HFFc6 (cell line): ENCODE measurements at regions not wholly inside any gene's neighbourhood (a gene's known extent, or its start where the extent isn't known, plus 50 kb on each side); places are given as distances from the start of the nearest gene placed in this dataset.

Experiments used
- DNase-seq: peaks from one replicate; pipeline ENCODE4 v3.0.0-alpha.2; 2018
- H3K27ac Mint-ChIP-seq: 2 replicates; pipeline ENCODE4 v1.8.0; 2020; ENCODE audit warnings: mild to moderate bottlenecking, mixed read lengths
- H3K27me3 Mint-ChIP-seq: 2 replicates; pipeline ENCODE4 v1.8.0; 2021; ENCODE audit warnings: mild to moderate bottlenecking, moderate library complexity, mixed read lengths; ENCODE audit not compliant: insufficient read depth
- H3K36me3 Mint-ChIP-seq: 2 replicates; pipeline ENCODE4 v1.8.0; 2021; ENCODE audit warnings: low read depth, mixed read lengths
- H3K4me1 Mint-ChIP-seq: 2 replicates; pipeline ENCODE4 v1.8.0; 2020; ENCODE audit warnings: low read depth, mixed read lengths
- H3K4me3 Mint-ChIP-seq: 2 replicates; pipeline ENCODE4 v1.8.0; 2020; ENCODE audit warnings: mild to moderate bottlenecking, moderate library complexity, mixed read lengths
- H3K9me3 Mint-ChIP-seq: 2 replicates; pipeline ENCODE4 v1.8.0; 2020; ENCODE audit warnings: mild to moderate bottlenecking, mixed read lengths
- TF ChIP-seq, protein P1 (sequence below): fragments of 200-600 bp; sonication (generic); IDR thresholded peaks from 2 replicates; pipeline ENCODE4 v1.5.0; 2021; ENCODE audit warnings: antibody characterized with exemption, mild to moderate bottlenecking

DNA sequence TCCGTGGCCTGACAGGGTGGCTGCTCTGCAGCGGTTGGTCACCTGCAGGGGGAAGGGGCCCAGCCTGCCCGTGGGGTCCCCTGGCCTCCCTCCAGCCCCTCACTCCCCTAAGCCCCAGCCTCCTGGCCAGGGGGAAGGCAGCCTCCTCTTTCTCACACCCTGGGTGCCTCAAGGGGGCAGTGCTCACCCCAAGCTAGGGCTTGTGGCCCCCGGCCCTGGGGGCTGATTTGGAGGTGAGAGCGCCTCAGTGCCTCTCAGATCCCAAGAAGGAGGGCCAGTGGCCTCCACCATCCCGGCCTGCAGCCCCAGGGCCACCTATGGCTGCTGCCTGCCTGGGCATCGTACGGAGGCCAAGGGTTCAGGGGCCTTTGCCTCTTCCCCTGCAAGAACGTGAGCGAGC is 66.4 kb upstream of the TTC34 start:
- no peak for DNase-seq
- TF ChIP-seq, protein P1, sequence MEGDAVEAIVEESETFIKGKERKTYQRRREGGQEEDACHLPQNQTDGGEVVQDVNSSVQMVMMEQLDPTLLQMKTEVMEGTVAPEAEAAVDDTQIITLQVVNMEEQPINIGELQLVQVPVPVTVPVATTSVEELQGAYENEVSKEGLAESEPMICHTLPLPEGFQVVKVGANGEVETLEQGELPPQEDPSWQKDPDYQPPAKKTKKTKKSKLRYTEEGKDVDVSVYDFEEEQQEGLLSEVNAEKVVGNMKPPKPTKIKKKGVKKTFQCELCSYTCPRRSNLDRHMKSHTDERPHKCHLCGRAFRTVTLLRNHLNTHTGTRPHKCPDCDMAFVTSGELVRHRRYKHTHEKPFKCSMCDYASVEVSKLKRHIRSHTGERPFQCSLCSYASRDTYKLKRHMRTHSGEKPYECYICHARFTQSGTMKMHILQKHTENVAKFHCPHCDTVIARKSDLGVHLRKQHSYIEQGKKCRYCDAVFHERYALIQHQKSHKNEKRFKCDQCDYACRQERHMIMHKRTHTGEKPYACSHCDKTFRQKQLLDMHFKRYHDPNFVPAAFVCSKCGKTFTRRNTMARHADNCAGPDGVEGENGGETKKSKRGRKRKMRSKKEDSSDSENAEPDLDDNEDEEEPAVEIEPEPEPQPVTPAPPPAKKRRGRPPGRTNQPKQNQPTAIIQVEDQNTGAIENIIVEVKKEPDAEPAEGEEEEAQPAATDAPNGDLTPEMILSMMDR: no peak
- H3K27me3 Mint-ChIP-seq: peaks cover 6% of the 10 kb centered on the region
- H3K4me1 Mint-ChIP-seq: no peaks in the 10 kb centered on the region
- H3K36me3 Mint-ChIP-seq: peaks cover 5% of the 10 kb centered on the region
- no peak overlapping the region for H3K27ac Mint-ChIP-seq
- no peak overlapping the region for H3K4me3 Mint-ChIP-seq
- H3K9me3 Mint-ChIP-seq: peaks cover 35% of the 10 kb centered on the region

DNA sequence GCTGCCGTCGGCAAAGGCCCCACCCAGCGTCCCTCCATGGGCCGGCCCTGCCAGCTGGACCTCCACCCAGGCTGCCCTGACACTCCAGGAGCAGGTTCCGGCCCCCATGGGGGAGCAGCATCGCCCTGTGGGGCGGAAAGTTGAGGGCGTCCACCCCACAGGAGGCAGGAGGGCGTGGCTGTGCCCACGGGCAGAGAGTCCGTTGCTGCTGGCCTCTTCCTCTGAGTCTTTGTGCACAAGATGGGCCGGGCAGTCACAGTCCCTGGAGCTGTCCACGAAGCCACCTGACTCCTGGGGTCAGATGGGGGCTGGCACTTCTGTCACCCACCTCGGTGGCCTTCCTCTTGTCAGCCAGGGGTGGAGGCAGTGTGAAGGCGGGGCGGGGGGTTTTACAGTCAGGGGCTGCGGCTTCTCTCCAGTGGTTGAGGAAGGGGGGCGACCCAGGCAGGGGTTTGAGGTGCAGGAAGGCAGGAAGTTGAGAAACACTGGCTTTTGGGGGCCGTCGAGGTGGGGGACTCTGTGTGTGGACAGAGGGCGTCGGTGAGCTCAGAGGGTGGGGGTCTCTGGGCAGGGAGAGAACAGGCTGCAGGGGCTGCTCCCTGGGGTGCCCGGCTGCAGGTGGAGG is 67.2 kb upstream of the TTC34 start:
- Mint-ChIP-seq H3K27me3 (peaks cover 7% of the 10 kb centered on the region), H3K36me3 (peaks cover 5% of the 10 kb centered on the region), H3K4me3 (no peak overlapping the region), H3K27ac (no peak overlapping the region), H3K4me1 (no peaks in the 10 kb centered on the region), H3K9me3 (peaks cover 41% of the 10 kb centered on the region)
- TF ChIP-seq, protein P1: no peak
- DNase-seq: no peak

DNA sequence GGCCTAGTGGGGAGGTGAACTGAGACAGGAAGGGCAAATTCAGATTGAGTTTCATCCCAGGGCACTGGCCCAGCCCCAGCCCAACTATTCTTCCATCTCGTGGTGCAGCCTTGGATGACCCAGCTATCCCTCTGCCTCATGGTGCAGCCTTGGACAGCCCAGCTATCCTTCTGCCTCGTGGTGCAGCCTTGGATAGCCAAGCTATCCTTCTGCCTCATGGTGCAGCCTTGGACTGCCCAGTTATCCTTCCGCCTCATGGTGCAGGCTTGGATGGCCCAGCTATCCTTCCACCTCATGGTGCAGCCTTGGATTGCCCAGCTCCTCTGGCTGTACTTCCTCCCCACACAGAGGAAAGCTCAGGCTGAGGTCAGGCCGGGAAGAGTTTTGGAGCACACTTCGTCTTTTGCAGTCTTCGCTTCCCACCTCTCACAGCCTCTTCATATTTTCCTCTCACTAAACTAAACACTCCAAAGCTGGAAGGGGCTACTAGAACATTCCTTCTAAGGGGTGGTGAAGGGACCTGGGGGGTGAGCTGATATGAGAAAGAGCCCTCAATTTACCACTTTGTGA is 69.8 kb upstream of the TTC34 start:
- Mint-ChIP-seq H3K36me3 (peaks cover 5% of the 10 kb centered on the region), H3K4me3 (no peak overlapping the region), H3K4me1 (no peaks in the 10 kb centered on the region), H3K27me3 (peaks cover 6% of the 10 kb centered on the region), H3K27ac (no peak overlapping the region), H3K9me3 (peaks cover 48% of the 10 kb centered on the region)
- TF ChIP-seq, protein P1: no peak
- no peak for DNase-seq

DNA sequence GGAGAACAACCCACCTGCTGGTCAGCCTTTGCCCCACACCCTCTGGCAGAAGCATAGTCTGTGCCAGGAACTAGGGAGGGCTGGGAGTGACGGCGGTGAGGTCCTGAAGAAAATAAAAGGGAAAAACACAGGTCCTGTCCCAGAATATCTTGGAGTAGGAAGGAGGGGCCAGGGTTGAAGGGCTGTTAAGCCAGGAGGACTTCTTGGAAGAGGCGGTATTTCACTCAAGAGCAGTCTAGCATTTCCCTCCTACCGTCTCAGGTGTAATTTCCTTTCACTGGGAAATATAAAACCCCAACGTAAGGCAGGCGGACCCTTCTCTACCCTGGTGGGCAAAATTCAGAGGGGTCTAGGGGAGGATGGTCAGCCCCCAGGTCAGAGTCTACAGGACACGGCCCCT is 72.7 kb upstream of the TTC34 start:
- H3K4me3 Mint-ChIP-seq: no peak overlapping the region
- peaks cover 51% of the 10 kb centered on the region for H3K9me3 Mint-ChIP-seq
- TF ChIP-seq, protein P1: no peak
- peaks cover 3% of the 10 kb centered on the region for H3K27me3 Mint-ChIP-seq
- H3K4me1 Mint-ChIP-seq: no peaks in the 10 kb centered on the region
- H3K27ac Mint-ChIP-seq: no peak overlapping the region
- peaks cover 5% of the 10 kb centered on the region for H3K36me3 Mint-ChIP-seq
- no peak for DNase-seq

DNA sequence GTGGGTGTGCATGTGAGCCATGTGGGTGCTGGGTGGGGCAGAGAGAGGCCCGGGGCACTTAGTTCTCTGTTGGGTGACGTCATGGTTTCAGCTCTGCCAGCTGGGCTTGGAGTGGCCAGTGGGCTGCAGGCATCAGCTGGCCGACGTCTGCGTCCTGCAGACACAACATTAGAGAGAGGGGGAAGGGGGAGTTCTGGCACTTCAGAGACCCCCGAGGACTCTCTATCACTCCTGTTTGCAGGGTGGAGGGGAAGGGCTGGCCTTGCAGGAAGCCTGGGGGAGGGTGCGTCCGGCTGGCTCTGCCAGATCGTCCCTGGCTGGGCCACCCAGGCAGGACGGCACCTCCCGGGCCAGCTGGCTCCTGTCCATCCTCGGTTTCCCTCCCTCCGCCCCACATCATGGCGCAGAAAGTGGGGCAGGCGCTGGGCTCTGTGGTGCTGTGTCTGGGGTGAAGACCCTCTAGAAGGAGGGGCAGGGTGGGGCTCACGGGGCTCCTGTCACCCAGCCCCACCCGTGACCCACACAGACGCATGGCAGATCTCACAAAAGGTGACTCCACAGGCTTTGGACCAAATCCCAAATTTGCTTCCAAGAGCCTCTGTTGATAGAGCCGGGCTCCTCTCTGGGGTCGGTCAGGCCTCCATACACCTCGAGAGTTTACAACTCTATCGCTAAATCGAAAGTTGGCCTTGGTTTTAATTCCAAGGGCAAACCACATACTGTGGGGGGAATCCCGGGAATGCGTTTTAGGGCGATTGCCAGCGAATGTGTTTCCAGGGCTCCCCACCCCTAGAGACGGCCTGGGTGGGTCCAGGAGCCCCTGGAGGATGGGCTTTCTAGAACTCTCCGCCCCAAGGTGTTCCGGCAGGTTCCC is 73.4 kb upstream of the TTC34 start:
- Mint-ChIP-seq H3K27ac (no peak overlapping the region), H3K4me3 (no peak overlapping the region), H3K27me3 (peaks cover 3% of the 10 kb centered on the region), H3K36me3 (peaks cover 5% of the 10 kb centered on the region), H3K9me3 (peaks cover 51% of the 10 kb centered on the region), H3K4me1 (no peaks in the 10 kb centered on the region)
- TF ChIP-seq, protein P1: no peak
- DNase-seq: no peak
